Fibroblast of lung (primary cell): ENCODE measurements at regions not wholly inside any gene's neighbourhood (a gene's known extent, or its start where the extent isn't known, plus 50 kb on each side); places are given as distances from the start of the nearest gene placed in this dataset.

Source experiments
- DNase-seq, 2 donors: peaks; one replicate each; pipeline versions ENCODE4 v3.0.0 to v3.0.0-alpha.2; 2010; ENCODE audit warnings: low read depth in 2 of 2
- H2AFZ ChIP-seq: 2 replicates; pipeline ENCODE4 v1.5.1; 2012; ENCODE audit warnings: low read length, control low read depth, inconsistent platforms
- H3K27ac ChIP-seq: 2 replicates; pipeline ENCODE4 v1.5.1; 2011; ENCODE audit warnings: low read length, control low read depth; ENCODE audit not compliant: insufficient read depth
- H3K27me3 ChIP-seq: 2 replicates; pipeline ENCODE4 v1.5.1; 2011; ENCODE audit warnings: mild to moderate bottlenecking, low read length; ENCODE audit not compliant: control insufficient read depth, insufficient read depth
- H3K36me3 ChIP-seq: 2 replicates; pipeline ENCODE4 v1.5.1; 2011; ENCODE audit warnings: low read length; ENCODE audit not compliant: control insufficient read depth, insufficient read depth
- H3K4me1 ChIP-seq: 2 replicates; pipeline ENCODE4 v1.5.1; 2011; ENCODE audit warnings: low read length; ENCODE audit not compliant: control insufficient read depth, insufficient read depth; ENCODE audit errors: extremely low read depth
- H3K4me2 ChIP-seq: 2 replicates; pipeline ENCODE4 v1.5.1; 2011; ENCODE audit warnings: low read length, control low read depth; ENCODE audit not compliant: insufficient read depth; ENCODE audit errors: extremely low read depth
- H3K4me3 ChIP-seq, 4 experiments: fragments of 200-600 bp in 1 of 4; sonication (generic) in 1 of 4; replicated peaks in 1 of 4; 2 replicates each; pipeline ENCODE4 v1.5.1; 2011 to 2016; ENCODE audit warnings: low read length in 4 of 4, low read depth in 3 of 4, mild to moderate bottlenecking in 3 of 4, control low read depth in 2 of 4, inconsistent platforms in 1 of 4, mixed read lengths in 1 of 4; ENCODE audit not compliant: insufficient read depth in 1 of 4; ENCODE audit errors: control extremely low read depth in 1 of 4
- H3K79me2 ChIP-seq: 2 replicates; pipeline ENCODE4 v1.5.1; 2012; ENCODE audit warnings: mild to moderate bottlenecking, low read length, inconsistent platforms; ENCODE audit not compliant: control insufficient read depth, insufficient read depth
- H3K9ac ChIP-seq: 2 replicates; pipeline ENCODE4 v1.5.1; 2011; ENCODE audit warnings: mild to moderate bottlenecking, low read length, control low read depth; ENCODE audit not compliant: insufficient read depth
- H3K9me3 ChIP-seq: 2 replicates; pipeline ENCODE4 v1.5.1; 2012; ENCODE audit warnings: low read depth, low read length; ENCODE audit not compliant: control insufficient read depth, insufficient read depth
- H4K20me1 ChIP-seq: 2 replicates; pipeline ENCODE4 v1.5.1; 2011; ENCODE audit warnings: low read length; ENCODE audit not compliant: control insufficient read depth, insufficient read depth; ENCODE audit errors: extremely low read depth
- EZH2 ChIP-seq: IDR thresholded peaks from 2 replicates; pipeline ENCODE4 v1.5.1; 2012; ENCODE audit warnings: low read length, control low read depth, mild to moderate bottlenecking; ENCODE audit errors: missing control alignments
- TF ChIP-seq, protein P1 (sequence below), 2 donors: IDR thresholded peaks in 1 of 2; conservative IDR thresholded peaks in 1 of 2; 1 replicate in 1 of 2; 2 replicates in 1 of 2; pipeline ENCODE4 v1.5.1; 2011 to 2012; ENCODE audit warnings: low read length in 2 of 2, control low read depth in 1 of 2, inconsistent platforms in 1 of 2, low read depth in 1 of 2, mild to moderate bottlenecking in 1 of 2

DNA sequence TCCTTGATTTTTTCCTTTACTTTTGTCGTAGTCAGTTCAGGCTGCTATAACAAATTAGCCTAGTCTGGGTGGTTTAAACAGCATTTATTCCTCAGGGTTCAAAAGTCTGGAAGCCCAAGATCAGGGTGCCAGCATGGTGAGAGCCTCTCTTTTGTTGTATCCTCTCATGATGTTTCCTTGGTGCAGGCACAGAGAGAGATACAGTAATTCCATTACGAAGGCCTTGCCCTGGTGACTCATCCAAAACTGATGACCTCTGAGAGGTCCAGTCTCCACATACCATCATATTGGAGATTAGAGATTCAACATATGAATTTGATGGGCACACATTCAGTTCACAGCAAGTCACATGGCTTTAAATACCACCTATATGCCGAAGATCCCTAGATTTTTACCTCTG lies 253.8 kb downstream of the CYRIA start:
- Histone ChIP-seq H4K20me1 (no peaks in the 10 kb centered on the region), H2AFZ (no peak overlapping the region), H3K79me2 (no peaks in the 10 kb centered on the region), H3K27ac (no peak overlapping the region), H3K4me1 (no peaks in the 10 kb centered on the region), H3K27me3 (no peaks in the 10 kb centered on the region), H3K4me2 (no peak overlapping the region), H3K4me3 (no peak overlapping the region), H3K9me3 (no peaks in the 10 kb centered on the region), H3K9ac (no peak overlapping the region), H3K36me3 (no peaks in the 10 kb centered on the region)
- DNase-seq, result no peak
- no peak for TF ChIP-seq EZH2
- TF ChIP-seq, protein P1, sequence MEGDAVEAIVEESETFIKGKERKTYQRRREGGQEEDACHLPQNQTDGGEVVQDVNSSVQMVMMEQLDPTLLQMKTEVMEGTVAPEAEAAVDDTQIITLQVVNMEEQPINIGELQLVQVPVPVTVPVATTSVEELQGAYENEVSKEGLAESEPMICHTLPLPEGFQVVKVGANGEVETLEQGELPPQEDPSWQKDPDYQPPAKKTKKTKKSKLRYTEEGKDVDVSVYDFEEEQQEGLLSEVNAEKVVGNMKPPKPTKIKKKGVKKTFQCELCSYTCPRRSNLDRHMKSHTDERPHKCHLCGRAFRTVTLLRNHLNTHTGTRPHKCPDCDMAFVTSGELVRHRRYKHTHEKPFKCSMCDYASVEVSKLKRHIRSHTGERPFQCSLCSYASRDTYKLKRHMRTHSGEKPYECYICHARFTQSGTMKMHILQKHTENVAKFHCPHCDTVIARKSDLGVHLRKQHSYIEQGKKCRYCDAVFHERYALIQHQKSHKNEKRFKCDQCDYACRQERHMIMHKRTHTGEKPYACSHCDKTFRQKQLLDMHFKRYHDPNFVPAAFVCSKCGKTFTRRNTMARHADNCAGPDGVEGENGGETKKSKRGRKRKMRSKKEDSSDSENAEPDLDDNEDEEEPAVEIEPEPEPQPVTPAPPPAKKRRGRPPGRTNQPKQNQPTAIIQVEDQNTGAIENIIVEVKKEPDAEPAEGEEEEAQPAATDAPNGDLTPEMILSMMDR (conservative IDR thresholded peaks at IDR 0.05 in 1 of 2, IDR thresholded peaks at IDR 0.05 in 1 of 2; ENCODE audit: low read depth in 1 of 2, low read length in 2 of 2), result no peak

DNA sequence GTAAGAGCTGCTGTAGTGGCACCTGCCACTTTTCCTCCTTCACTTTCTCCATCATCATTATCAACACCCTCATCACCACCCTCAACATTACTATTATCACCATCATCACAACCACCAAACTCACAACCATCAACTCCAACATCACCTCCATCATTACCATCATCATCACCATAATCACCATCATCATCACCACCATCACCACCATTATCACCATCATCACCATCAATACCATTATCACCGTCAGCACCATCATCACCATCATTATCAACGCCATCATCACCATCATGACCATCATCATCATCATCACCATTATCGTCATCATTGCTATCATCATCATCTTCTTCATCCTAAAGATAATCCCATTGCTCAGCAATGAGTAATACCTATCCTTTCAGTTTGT lies 255.8 kb downstream of the CYRIA start:
- no peak for DNase-seq
- Histone ChIP-seq H3K27ac (no peak overlapping the region), H3K36me3 (no peaks in the 10 kb centered on the region), H4K20me1 (no peaks in the 10 kb centered on the region), H3K9me3 (no peaks in the 10 kb centered on the region), H3K4me2 (no peak overlapping the region), H3K27me3 (no peaks in the 10 kb centered on the region), H3K4me1 (no peaks in the 10 kb centered on the region), H3K4me3 (no peak overlapping the region), H3K79me2 (no peaks in the 10 kb centered on the region), H2AFZ (no peak overlapping the region), H3K9ac (no peak overlapping the region)
- TF ChIP-seq, protein P1 (conservative IDR thresholded peaks at IDR 0.05 in 1 of 2, IDR thresholded peaks at IDR 0.05 in 1 of 2; ENCODE audit: low read depth in 1 of 2, low read length in 2 of 2), result no peak
- TF ChIP-seq EZH2, result no peak

DNA sequence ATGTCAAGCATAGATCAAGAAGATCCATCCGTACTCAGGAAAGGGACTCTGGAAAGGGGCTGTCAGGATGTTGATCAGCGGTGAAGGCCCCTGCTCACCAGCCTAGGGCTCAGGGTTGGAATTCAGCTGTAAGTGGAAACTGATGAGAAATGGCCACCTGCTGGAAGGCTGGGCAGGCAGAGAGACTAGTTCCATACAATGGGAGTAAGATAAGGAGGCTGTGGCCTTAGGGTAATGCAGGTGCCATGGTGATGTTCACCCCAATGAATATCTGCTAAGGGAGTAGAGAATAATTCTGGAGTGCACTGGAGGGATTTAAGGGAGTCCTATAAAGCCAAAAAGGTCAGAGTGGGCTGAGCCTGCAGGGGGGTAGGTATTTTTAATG lies 256.6 kb downstream of the CYRIA start:
- Histone ChIP-seq H3K4me3 (no peak overlapping the region), H3K27me3 (no peaks in the 10 kb centered on the region), H2AFZ (no peak overlapping the region), H3K4me2 (no peak overlapping the region), H3K9ac (no peak overlapping the region), H3K4me1 (no peaks in the 10 kb centered on the region), H3K27ac (no peak overlapping the region), H4K20me1 (no peaks in the 10 kb centered on the region), H3K36me3 (no peaks in the 10 kb centered on the region), H3K9me3 (no peaks in the 10 kb centered on the region), H3K79me2 (no peaks in the 10 kb centered on the region)
- DNase-seq, result no peak
- TF ChIP-seq EZH2, result no peak
- TF ChIP-seq, protein P1 (conservative IDR thresholded peaks at IDR 0.05 in 1 of 2, IDR thresholded peaks at IDR 0.05 in 1 of 2; ENCODE audit: low read depth in 1 of 2, low read length in 2 of 2), result no peak
